Stomach (tissue), 4 donors: ENCODE measurements at regions not wholly inside any gene's neighbourhood (a gene's known extent, or its start where the extent isn't known, plus 50 kb on each side); places are given as distances from the start of the nearest gene placed in this dataset.

ENCODE experiments used
- EP300 ChIP-seq: sonication (generic); formaldehyde crosslinking; IDR thresholded peaks from one replicate; pipeline ENCODE4 v1.6.1; 2017; ENCODE audit warnings: antibody characterized with exemption
- POLR2A ChIP-seq, 4 donors: fragments of 450-650 bp; IDR thresholded peaks; one replicate each; pipeline ENCODE4 v1.6.1; 2016; ENCODE audit warnings: antibody characterized with exemption in 4 of 4, control low read depth in 2 of 4, mild to moderate bottlenecking in 1 of 4, moderate library complexity in 1 of 4
- TF ChIP-seq, protein P1 (sequence below), 7 experiments: fragments of 450-650 bp in 4 of 7; fragments of 200-600 bp in 3 of 7; sonication (generic) in 3 of 7; IDR thresholded peaks; one replicate each; pipeline ENCODE4 v1.5.1; 2016 to 2019; ENCODE audit warnings: antibody characterized with exemption in 7 of 7, control low read depth in 2 of 7, mild to moderate bottlenecking in 1 of 7

DNA sequence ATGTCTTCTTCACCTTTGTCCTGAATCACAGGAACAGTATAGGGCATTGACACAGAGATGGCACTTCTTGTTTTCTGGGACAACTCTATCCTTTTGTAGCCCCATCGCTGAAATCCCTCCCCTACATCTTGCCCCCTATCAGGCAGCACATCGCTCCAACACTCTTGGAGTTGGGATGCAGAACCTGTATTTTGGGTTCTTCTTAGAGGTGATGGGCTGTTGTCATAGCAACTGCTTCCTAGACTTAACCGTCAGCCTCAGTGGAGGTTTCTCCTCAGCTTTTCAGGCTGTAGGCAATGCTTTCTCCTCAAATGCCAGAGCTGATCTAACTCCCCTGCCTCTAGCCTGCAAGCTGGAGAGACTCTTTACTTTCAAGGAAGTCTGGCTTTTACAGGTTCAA, 99.9 kb upstream of the SPRED2 start:
- TF ChIP-seq, protein P1, sequence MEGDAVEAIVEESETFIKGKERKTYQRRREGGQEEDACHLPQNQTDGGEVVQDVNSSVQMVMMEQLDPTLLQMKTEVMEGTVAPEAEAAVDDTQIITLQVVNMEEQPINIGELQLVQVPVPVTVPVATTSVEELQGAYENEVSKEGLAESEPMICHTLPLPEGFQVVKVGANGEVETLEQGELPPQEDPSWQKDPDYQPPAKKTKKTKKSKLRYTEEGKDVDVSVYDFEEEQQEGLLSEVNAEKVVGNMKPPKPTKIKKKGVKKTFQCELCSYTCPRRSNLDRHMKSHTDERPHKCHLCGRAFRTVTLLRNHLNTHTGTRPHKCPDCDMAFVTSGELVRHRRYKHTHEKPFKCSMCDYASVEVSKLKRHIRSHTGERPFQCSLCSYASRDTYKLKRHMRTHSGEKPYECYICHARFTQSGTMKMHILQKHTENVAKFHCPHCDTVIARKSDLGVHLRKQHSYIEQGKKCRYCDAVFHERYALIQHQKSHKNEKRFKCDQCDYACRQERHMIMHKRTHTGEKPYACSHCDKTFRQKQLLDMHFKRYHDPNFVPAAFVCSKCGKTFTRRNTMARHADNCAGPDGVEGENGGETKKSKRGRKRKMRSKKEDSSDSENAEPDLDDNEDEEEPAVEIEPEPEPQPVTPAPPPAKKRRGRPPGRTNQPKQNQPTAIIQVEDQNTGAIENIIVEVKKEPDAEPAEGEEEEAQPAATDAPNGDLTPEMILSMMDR (IDR thresholded peaks at IDR 0.05) = no peak
- TF ChIP-seq POLR2A (IDR thresholded peaks at IDR 0.05) (no peak), EP300 (no peak)
